Naive thymus-derived CD4-positive, alpha-beta T cell (primary cell): ENCODE measurements at regions not wholly inside any gene's neighbourhood (a gene's known extent, or its start where the extent isn't known, plus 50 kb on each side); places are given as distances from the start of the nearest gene placed in this dataset.

Source experiments
- ATAC-seq: fragments of 150-1000 bp; cut with Tn5 transposase; 2 replicates; pipeline ENCODE4 v1.10.0; 2021; ENCODE audit warnings: mild to moderate bottlenecking, moderate library complexity
- CTCF ChIA-PET: fragments of 350-600 bp; sonication (Branson Sonifier 250); formaldehyde crosslinking; loops from one replicate; lab custom pipeline; 2021; ENCODE audit warnings: antibody characterized with exemption; lab: Charles Lee
- POLR2A ChIA-PET: fragments of 350-600 bp; sonication (Branson Sonifier 250); formaldehyde crosslinking; loops from one replicate; lab custom pipeline; 2021; ENCODE audit warnings: antibody characterized with exemption, inconsistent platforms; lab: Charles Lee
- DNase-seq, 9 donors: peaks; one replicate each; pipeline versions ENCODE4 v3.0.0 to v3.0.0-alpha.2; 2020 to 2022; ENCODE audit warnings: mixed read lengths in 1 of 9
- H3K27ac ChIP-seq: one replicate; pipeline ENCODE4 v1.7.0; 2013; ENCODE audit warnings: mild to moderate bottlenecking, low read depth, low read length, moderate library complexity
- H3K27me3 ChIP-seq, 2 donors: one replicate each; pipeline ENCODE4 v1.7.0; 2013; ENCODE audit warnings: low read length in 2 of 2, mild to moderate bottlenecking in 2 of 2, moderate library complexity in 2 of 2; ENCODE audit not compliant: control insufficient read depth in 2 of 2, insufficient read depth in 2 of 2
- H3K36me3 ChIP-seq, 3 experiments: 1 replicate in 2 of 3; 2 replicates in 1 of 3; pipeline ENCODE4 v1.7.0; 2013; ENCODE audit warnings: low read length in 3 of 3, mild to moderate bottlenecking in 3 of 3, moderate library complexity in 1 of 3; ENCODE audit not compliant: insufficient read depth in 3 of 3, control insufficient read depth in 2 of 3
- H3K4me1 ChIP-seq, 2 donors: one replicate each; pipeline ENCODE4 v1.7.0; 2013; ENCODE audit warnings: low read length in 2 of 2, mild to moderate bottlenecking in 2 of 2, moderate library complexity in 1 of 2; ENCODE audit not compliant: control insufficient read depth in 2 of 2, insufficient read depth in 2 of 2
- H3K4me3 ChIP-seq: 2 replicates; pipeline ENCODE4 v1.7.0; 2013; ENCODE audit warnings: mild to moderate bottlenecking, low read length
- H3K9me3 ChIP-seq, 3 experiments: 1 replicate in 2 of 3; 2 replicates in 1 of 3; pipeline ENCODE4 v1.7.0; 2013; ENCODE audit warnings: low read length in 3 of 3; ENCODE audit not compliant: control insufficient read depth in 2 of 3
- H3K27ac Mint-ChIP-seq, 9 donors: one replicate each; pipeline ENCODE4 v1.8.0; 2020 to 2022; ENCODE audit warnings: mixed read lengths in 9 of 9, mild to moderate bottlenecking in 8 of 9, moderate library complexity in 5 of 9, inconsistent platforms in 2 of 9
- H3K27me3 Mint-ChIP-seq, 5 donors: one replicate each; pipeline ENCODE4 v1.8.0; 2021 to 2022; ENCODE audit warnings: mixed read lengths in 5 of 5, mild to moderate bottlenecking in 1 of 5
- H3K36me3 Mint-ChIP-seq, 5 donors: one replicate each; pipeline ENCODE4 v1.8.0; 2020 to 2022; ENCODE audit warnings: mixed read lengths in 5 of 5, mild to moderate bottlenecking in 3 of 5, inconsistent platforms in 1 of 5
- H3K4me1 Mint-ChIP-seq, 7 donors: one replicate each; pipeline ENCODE4 v1.8.0; 2020 to 2022; ENCODE audit warnings: mixed read lengths in 7 of 7, mild to moderate bottlenecking in 3 of 7, inconsistent platforms in 1 of 7
- H3K4me3 Mint-ChIP-seq, 10 donors: one replicate each; pipeline ENCODE4 v1.8.0; 2020 to 2022; ENCODE audit warnings: mild to moderate bottlenecking in 10 of 10, mixed read lengths in 10 of 10, moderate library complexity in 6 of 10, inconsistent platforms in 2 of 10
- H3K9me3 Mint-ChIP-seq, 11 donors: one replicate each; pipeline ENCODE4 v1.8.0; 2020 to 2022; ENCODE audit warnings: mixed read lengths in 11 of 11, mild to moderate bottlenecking in 4 of 11, inconsistent platforms in 1 of 11, moderate library complexity in 1 of 11
- intact Hi-C, 2 donors: fragments of 100-400 bp; cut with micrococcal nuclease; formaldehyde crosslinking; loops; one replicate each; pipeline ENCODE4 v1.15.1; 2023

DNA sequence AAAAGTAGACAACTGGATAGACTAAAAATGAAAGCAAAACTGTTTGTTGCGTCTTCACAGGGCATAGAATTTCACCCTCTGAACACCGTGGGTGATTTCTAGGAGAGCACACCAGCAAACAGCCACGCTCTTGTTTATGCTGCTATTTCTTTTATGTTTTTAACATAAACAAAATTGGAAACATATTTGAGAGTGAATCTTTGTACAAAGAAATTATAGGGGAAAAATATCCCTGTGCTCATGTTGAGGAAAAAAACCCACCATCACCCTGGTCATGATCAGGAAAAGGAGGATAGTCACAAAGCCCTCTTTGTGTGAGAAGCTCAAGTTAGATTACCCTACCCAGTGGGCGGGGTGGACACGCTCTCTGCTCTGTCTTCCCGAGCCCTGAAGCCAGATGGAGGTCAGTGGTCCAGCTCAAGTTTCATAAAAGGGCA is 313.3 kb downstream of the SATB1 start:
- Mint-ChIP-seq H3K4me1 (peaks cover 0 to 13% (median 8%) of the 10 kb centered on the region in 7 donors), H3K27me3 (peaks cover 0 to 4% (median 0%) of the 10 kb centered on the region in 5 donors), H3K4me3 (peak overlapping the region; percentile 8 to 80 (median 68)), H3K9me3 (peaks cover 0 to 13% (median 0%) of the 10 kb centered on the region in 11 donors), H3K36me3 (peaks cover 0 to 4% (median 0%) of the 10 kb centered on the region in 5 donors), H3K27ac (peak overlapping the region in 3 of 9 donors; percentile 22 to 67 (median 60))
- no peak overlapping the region for H3K4me3 ChIP-seq
- CTCF ChIA-PET: no interaction called here
- H3K27me3 ChIP-seq: no peaks in the 10 kb centered on the region
- POLR2A ChIA-PET: no interaction called here
- intact Hi-C loops: no loop called here
- no peaks in the 10 kb centered on the region for H3K9me3 ChIP-seq
- no peaks in the 10 kb centered on the region for H3K4me1 ChIP-seq
- peak; percentile 42 for ATAC-seq
- no peak overlapping the region for H3K27ac ChIP-seq
- H3K36me3 ChIP-seq: no peaks in the 10 kb centered on the region
- DNase-seq: peak in 1 of 9 donors; percentile 13

DNA sequence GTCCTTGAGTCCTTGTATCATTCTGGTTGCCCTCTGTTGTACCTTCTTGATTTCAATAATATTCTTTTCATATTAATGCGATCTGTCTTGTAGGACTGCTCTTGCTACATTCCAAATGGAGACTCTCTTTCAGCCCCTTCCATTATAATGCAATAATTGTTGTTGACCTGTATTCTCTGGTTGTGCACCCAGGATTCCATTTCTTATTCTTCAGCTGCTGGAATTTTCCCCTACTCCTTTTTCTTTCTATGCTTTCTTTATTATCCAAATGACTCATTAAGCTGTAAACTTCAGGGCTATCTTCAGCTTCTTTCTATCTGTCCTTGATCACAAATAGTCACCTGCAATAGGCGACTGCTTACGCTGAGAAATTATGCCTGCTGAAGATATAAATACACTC is 321.5 kb downstream of the SATB1 start:
- H3K36me3 ChIP-seq: no peaks in the 10 kb centered on the region
- H3K4me1 Mint-ChIP-seq: peaks cover 0 to 5% (median 0%) of the 10 kb centered on the region in 7 donors
- H3K27me3 ChIP-seq: no peaks in the 10 kb centered on the region
- ATAC-seq: no peak
- H3K27me3 Mint-ChIP-seq: peaks cover 0 to 12% (median 0%) of the 10 kb centered on the region in 5 donors
- H3K4me3 Mint-ChIP-seq: no peak overlapping the region
- DNase-seq: no peak
- H3K36me3 Mint-ChIP-seq: no peaks in the 10 kb centered on the region
- H3K9me3 ChIP-seq: no peaks in the 10 kb centered on the region
- ChIA-PET CTCF (no interaction called here), POLR2A (interaction anchor here (0.7 kb wide), 1 partner anchor 27 kb away, joined by 3 read pairs; no protein-coding TSS in a partner anchor)
- H3K4me1 ChIP-seq: no peaks in the 10 kb centered on the region
- H3K27ac Mint-ChIP-seq: no peak overlapping the region
- intact Hi-C loops: no loop called here
- H3K27ac ChIP-seq: no peak overlapping the region
- H3K4me3 ChIP-seq: no peak overlapping the region
- H3K9me3 Mint-ChIP-seq: peaks cover 0 to 4% (median 0%) of the 10 kb centered on the region in 11 donors

DNA sequence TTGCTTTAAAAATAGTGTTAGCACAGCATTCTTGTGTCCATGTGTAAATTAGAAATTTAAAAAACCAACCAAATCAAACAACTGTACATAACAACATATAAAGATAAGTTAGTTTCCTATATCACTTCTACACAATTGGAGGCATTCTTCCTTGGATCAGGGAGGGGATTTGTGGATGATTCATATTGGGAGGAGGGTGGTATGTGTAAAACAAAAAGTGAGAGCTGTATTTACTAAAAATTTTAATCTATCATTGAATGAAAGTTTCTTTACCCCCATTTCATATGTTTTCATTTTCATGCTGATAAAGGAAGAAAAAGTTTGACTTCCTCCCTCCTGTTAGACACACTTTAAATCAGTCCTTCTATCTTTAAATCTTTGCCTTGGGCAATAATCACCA is 325.0 kb downstream of the SATB1 start:
- DNase-seq (no peak), ATAC-seq (no peak)
- Histone ChIP-seq H3K4me1 (no peaks in the 10 kb centered on the region), H3K9me3 (peaks cover 0 to 5% (median 0%) of the 10 kb centered on the region in 3 experiments), H3K27ac (no peak overlapping the region), H3K4me3 (no peak overlapping the region), H3K27me3 (no peaks in the 10 kb centered on the region), H3K36me3 (no peaks in the 10 kb centered on the region)
- Mint-ChIP-seq H3K27ac (peak overlapping the region in 1 of 9 donors; percentile 50), H3K36me3 (peaks cover 0 to 11% (median 8%) of the 10 kb centered on the region in 5 donors), H3K4me1 (peaks cover 0 to 5% (median 0%) of the 10 kb centered on the region in 7 donors), H3K9me3 (peaks cover 0 to 16% (median 7%) of the 10 kb centered on the region in 11 donors), H3K27me3 (peaks cover 0 to 22% (median 8%) of the 10 kb centered on the region in 5 donors), H3K4me3 (no peak overlapping the region)
- intact Hi-C loops: no loop called here
- CTCF ChIA-PET: no interaction called here
- POLR2A ChIA-PET: no interaction called here

DNA sequence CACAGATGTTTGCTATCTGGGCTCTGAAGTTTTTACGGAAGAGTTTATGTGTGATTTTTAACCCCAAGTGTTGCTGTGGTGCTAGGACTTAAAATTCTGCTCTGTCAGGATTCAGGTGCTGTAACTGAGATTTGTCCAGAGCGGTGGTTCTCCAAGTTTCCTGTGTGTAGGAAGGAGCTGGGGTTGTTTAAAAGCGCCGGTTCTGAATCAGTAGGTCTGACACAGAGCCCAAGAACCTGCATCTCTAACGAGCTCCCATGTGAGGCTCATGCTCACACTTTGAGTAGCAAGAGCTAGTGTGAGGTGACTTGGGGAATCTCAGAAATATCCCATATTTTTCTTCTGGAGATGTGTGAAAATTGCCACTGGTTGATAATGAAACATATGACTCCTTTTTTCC is 325.5 kb downstream of the SATB1 start:
- POLR2A ChIA-PET: no interaction called here
- Mint-ChIP-seq H3K9me3 (peaks cover 0 to 16% (median 7%) of the 10 kb centered on the region in 11 donors), H3K36me3 (peaks cover 0 to 11% (median 8%) of the 10 kb centered on the region in 5 donors), H3K27ac (peak overlapping the region in 1 of 9 donors; percentile 50), H3K4me1 (peaks cover 0 to 5% (median 0%) of the 10 kb centered on the region in 7 donors), H3K27me3 (peaks cover 0 to 22% (median 12%) of the 10 kb centered on the region in 5 donors), H3K4me3 (no peak overlapping the region)
- Histone ChIP-seq H3K4me3 (no peak overlapping the region), H3K27me3 (no peaks in the 10 kb centered on the region), H3K9me3 (peaks cover 0 to 5% (median 0%) of the 10 kb centered on the region in 3 experiments), H3K4me1 (no peaks in the 10 kb centered on the region), H3K36me3 (no peaks in the 10 kb centered on the region), H3K27ac (no peak overlapping the region)
- CTCF ChIA-PET: interaction anchor here (0.9 kb wide), 1 partner anchor 16 kb away, joined by 3 read pairs; no protein-coding TSS in a partner anchor
- no peak for ATAC-seq
- intact Hi-C loops: no loop called here
- no peak for DNase-seq

DNA sequence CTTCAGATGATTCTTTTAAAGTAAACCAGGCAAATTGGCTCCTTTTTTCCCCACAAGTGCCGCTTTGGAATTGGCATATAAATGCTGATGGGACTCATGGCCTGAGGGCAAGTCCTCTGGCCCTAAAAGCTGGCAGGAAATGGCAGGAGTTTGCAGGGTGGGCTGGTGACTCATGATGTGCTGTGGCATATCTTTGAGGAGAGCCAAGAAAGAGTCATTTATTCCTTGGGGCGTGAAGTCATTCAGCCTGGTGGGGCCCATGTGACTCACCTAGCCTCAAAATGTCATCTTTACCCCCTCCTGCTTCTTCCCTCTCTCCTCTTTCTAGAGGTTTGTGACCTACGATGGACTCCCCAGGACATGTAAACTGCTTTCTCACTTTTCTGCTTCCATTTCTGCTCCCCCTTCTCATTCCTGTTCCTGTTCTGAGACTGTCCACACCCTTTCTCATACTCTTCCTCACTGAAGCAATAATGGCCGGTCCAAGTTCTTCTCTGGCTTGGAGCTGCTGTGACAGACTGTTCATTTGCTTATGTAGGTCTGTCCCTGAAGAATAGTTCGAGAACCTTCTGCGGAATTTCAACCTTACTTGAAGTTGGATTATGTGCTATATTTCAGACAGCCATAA is 326.1 kb downstream of the SATB1 start:
- ChIA-PET CTCF (interaction anchor here (0.9 kb wide), 1 partner anchor 16 kb away, joined by 3 read pairs; no protein-coding TSS in a partner anchor), POLR2A (no interaction called here)
- intact Hi-C loops: no loop called here
- H3K36me3 ChIP-seq: no peaks in the 10 kb centered on the region
- no peak overlapping the region for H3K27ac Mint-ChIP-seq
- peaks cover 0 to 16% (median 8%) of the 10 kb centered on the region in 11 donors for H3K9me3 Mint-ChIP-seq
- H3K4me1 Mint-ChIP-seq: peaks cover 0 to 5% (median 0%) of the 10 kb centered on the region in 7 donors
- H3K4me3 Mint-ChIP-seq: no peak overlapping the region
- peaks cover 0 to 26% (median 12%) of the 10 kb centered on the region in 5 donors for H3K27me3 Mint-ChIP-seq
- H3K36me3 Mint-ChIP-seq: peaks cover 0 to 11% (median 8%) of the 10 kb centered on the region in 5 donors
- H3K4me3 ChIP-seq: no peak overlapping the region
- no peaks in the 10 kb centered on the region for H3K4me1 ChIP-seq
- H3K27ac ChIP-seq: no peak overlapping the region
- no peak for ATAC-seq
- DNase-seq: peak in 1 of 9 donors; percentile 37
- no peaks in the 10 kb centered on the region for H3K27me3 ChIP-seq
- H3K9me3 ChIP-seq: peaks cover 0 to 5% (median 0%) of the 10 kb centered on the region in 3 experiments

DNA sequence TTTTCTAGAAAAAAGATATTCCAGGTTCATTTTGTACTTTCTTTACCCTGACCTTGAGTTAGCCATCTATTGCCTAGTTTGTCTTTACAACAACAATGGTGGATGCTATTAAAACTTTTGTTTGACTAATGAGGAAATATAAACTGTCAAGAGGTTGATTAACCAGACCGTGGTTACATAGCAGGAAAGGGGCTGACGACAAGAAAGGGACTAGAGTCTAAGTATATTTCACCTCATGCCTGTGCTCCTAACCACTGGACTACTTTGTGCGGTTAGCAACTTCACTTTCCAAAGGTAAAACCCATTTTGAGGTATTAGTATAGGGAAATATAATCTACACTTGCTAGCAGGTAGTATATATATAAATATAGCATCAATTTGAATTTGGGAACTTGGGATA is 327.1 kb downstream of the SATB1 start:
- H3K27me3 Mint-ChIP-seq: peaks cover 4 to 26% (median 17%) of the 10 kb centered on the region in 5 donors
- POLR2A ChIA-PET: interaction anchor here (0.6 kb wide), 1 partner anchor 9 kb away, joined by 3 read pairs; no protein-coding TSS in a partner anchor

More for the DNA sequence above, 327.1 kb downstream of the SATB1 start:
- H3K4me1 Mint-ChIP-seq: peaks cover 0 to 5% (median 0%) of the 10 kb centered on the region in 7 donors
- Histone ChIP-seq H3K4me1 (no peaks in the 10 kb centered on the region), H3K27me3 (no peaks in the 10 kb centered on the region), H3K36me3 (no peaks in the 10 kb centered on the region), H3K4me3 (no peak overlapping the region), H3K9me3 (peaks cover 0 to 5% (median 0%) of the 10 kb centered on the region in 3 experiments), H3K27ac (no peak overlapping the region)
- H3K9me3 Mint-ChIP-seq: peaks cover 0 to 17% (median 8%) of the 10 kb centered on the region in 11 donors
- CTCF ChIA-PET: no interaction called here
- H3K36me3 Mint-ChIP-seq: peaks cover 0 to 11% (median 8%) of the 10 kb centered on the region in 5 donors
- intact Hi-C loops: no loop called here
- H3K27ac Mint-ChIP-seq: no peak overlapping the region
- no peak overlapping the region for H3K4me3 Mint-ChIP-seq
- DNase-seq: no peak
- no peak for ATAC-seq
